ENCODE measurements at regions not wholly inside any gene's neighbourhood (a gene's known extent, or its start where the extent isn't known, plus 50 kb on each side); places are given as distances from the start of the nearest gene placed in this dataset.

DNA sequence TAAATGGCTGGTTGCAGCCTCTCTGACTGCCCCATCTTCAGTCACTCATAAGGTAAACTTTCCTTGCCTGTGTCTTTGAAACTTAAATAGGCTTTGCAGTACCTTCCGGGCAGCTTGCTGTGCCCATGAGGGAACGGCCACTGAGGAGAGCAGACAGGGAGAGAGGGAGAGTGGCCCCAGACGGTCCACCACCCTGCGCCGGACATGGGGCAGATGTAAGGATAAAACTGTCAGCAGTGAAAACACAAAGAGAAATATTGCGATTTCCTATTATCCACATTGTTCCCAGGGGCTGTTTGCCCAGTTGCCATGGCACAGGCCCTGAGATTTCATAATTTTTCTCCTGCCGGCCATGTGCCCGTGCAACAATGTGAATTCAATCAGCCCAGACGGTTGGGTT lies 265.9 kb upstream of the SALL3 start:
- TF ChIP-seq, protein P1, sequence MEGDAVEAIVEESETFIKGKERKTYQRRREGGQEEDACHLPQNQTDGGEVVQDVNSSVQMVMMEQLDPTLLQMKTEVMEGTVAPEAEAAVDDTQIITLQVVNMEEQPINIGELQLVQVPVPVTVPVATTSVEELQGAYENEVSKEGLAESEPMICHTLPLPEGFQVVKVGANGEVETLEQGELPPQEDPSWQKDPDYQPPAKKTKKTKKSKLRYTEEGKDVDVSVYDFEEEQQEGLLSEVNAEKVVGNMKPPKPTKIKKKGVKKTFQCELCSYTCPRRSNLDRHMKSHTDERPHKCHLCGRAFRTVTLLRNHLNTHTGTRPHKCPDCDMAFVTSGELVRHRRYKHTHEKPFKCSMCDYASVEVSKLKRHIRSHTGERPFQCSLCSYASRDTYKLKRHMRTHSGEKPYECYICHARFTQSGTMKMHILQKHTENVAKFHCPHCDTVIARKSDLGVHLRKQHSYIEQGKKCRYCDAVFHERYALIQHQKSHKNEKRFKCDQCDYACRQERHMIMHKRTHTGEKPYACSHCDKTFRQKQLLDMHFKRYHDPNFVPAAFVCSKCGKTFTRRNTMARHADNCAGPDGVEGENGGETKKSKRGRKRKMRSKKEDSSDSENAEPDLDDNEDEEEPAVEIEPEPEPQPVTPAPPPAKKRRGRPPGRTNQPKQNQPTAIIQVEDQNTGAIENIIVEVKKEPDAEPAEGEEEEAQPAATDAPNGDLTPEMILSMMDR (IDR thresholded peaks at IDR 0.05), result no peak

DNA sequence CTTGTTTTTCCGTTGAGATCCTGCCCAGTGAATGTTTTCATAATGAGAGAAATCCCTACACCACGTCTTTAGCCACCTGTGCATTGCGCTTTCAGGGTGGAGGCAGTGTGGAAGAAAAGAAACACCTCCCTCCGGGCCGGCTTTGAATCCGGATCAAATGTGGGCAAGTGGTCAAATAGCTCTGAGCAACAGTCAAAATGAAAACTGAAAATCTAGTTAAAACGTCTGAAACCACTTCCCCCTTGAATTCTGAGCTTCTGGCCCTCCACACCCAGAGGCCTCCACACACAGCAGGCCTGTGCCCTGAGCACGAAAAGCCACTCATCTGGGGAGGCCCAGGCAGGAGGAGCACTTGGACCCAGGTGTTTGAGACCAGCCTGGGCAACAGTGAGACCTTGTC lies 263.6 kb upstream of the SALL3 start:
- TF ChIP-seq, protein P1 (IDR thresholded peaks at IDR 0.05), result no peak

DNA sequence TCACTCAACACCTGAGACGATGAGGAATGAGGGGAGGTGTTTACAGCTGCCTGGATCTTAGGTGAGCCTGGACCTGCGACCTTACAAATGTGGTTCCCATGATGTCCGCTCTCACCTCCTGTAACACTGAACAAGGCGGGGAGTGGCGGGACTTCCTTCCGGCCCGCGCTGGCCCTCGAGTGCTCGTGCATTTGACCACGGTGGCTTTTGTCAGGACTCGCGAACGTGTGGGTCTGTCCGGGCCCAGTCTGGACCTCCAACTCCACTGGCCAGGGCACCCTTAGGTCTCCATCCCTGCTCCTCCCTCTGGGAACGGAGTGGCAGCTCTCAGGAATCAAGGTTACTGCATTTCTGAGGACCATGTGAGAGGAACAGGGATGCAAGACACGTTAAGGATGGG lies 263.0 kb upstream of the SALL3 start:
- TF ChIP-seq, protein P1 (IDR thresholded peaks at IDR 0.05), result no peak

DNA sequence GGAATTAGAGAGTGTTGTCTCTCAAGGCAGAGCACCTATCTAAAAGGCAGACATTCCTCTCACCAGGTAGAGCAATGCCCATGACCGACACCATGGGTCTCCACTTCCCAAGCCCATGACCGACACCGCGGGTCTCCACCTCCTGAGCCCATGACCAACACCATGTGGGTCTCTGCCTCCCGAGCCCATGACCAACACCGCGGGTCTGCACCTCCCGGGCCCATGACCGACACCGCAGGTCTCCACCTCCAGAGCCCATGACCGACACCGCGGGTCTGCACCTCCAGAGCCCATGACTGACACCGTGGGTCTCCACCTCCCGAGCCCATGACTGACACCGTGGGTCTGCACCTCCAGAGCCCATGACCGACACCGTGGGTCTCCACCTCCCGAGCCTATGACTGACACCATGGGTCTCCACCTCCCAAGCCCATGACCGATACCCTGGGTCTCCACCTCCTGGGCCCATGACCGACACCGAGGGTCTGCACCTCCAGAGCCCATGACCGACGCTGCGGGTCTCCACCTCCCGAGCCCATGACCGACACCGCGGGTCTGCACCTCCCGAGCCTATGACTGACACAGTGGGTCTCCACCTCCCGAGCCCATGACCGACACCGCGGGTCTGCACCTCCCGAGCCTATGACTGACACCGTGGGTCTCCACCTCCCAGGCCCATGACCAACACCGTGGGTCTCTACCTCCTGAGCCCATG lies 262.4 kb upstream of the SALL3 start:
- TF ChIP-seq, protein P1 (IDR thresholded peaks at IDR 0.05), result no peak

DNA sequence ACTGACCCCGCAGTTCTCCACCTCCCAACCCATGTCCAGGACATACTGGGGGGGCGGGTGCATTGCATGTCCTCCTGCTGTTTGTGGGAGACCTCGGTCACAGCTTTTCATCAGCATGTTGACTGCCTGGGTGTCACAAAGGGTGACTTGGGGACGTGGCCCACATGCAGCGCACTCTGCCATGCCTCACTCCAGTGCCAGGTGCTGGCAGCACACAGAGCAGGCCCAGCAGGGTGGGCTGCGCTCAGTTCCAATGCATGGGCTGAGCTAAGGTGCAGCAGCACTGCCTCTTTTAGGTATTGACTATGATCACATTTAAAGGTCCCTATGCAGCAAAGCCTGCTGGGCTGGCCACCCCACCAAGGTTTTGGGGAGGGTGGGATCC lies 261.9 kb upstream of the SALL3 start:
- TF ChIP-seq, protein P1 (IDR thresholded peaks at IDR 0.05), result no peak

DNA sequence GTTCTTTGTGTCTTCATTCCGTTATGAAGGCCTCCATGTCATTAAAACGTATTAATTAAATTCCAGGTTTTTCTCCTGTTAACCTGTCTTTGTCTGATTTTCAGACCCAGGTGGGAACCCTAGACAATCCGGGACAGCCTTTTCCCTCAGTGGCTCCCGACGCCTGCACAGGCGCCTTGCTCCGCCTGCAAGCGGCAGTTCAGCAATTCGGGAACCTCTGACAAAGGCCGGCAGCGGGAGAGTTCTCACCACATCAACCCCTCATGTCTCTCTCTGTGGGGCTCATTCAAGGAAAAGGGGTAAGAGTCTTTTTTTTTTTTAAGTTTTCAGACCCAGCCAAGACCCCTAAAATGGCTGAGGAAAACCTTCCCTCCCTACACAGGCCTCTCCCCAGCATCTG lies 259.8 kb upstream of the SALL3 start:
- TF ChIP-seq, protein P1 (IDR thresholded peaks at IDR 0.05), result no peak

DNA sequence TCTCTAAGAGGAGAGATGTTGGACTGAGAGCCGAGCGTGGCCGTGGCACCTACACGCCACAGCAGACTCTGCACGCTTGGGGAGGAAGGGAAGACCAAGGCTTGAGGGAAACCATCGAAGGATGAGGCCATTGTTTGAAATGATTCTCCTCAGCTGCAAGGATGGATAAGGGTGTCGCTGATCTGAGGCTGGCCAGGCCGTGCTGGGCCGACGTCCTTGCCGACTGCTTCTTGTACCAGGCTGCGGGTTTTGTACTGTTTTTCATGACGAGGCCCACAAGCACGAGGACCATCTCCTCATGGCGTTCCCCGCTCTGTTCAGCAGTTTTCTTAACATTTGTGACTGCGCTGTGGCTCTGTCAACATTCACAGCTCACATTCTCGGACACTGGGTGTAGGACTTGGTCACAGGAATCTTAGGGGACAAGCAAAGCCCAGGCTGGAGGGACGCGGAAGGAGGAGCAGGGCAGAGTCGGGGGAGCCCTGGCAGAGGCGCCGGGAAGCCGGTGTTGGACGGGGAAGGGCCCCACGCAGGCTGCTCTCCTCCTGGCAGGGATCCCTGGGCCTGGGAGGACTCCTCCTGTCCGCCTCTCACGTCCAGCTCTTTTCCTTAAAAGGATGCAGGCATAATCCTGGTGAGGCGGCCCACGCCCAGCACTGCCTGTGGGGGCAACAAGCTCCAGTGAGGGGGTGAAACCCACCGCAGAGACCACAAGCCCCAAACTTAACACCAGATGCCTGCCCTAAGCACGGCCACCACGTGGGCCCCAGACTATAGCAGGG lies 259.0 kb upstream of the SALL3 start:
- TF ChIP-seq, protein P1 (IDR thresholded peaks at IDR 0.05), result no peak

All from LNCAP (cell line).